Activated naive CD8-positive, alpha-beta T cell treated with anti-CD3 and anti-CD28 coated beads, Interleukin-2, amount 10 ng/mL, durations not matched to agents 7 days and 5 days (primary cell): ENCODE measurements at regions not wholly inside any gene's neighbourhood (a gene's known extent, or its start where the extent isn't known, plus 50 kb on each side); places are given as distances from the start of the nearest gene placed in this dataset.
"Not testable (repeated sequence)": the region's sequence is repeated elsewhere in the genome, so short reads cannot be mapped to it uniquely, and the experiment has no call there.

Experiments
- ATAC-seq: fragments of 150-1000 bp; cut with Tn5 transposase; one replicate; pipeline ENCODE4 v1.10.0; 2021; ENCODE audit warnings: low read depth, moderate library complexity
- POLR2A ChIA-PET: fragments of 350-600 bp; sonication (Branson Sonifier 250); formaldehyde crosslinking; loops from one replicate; lab custom pipeline; 2021; ENCODE audit warnings: antibody characterized with exemption; lab: Charles Lee
- DNase-seq: peaks from one replicate; pipeline ENCODE4 v3.0.0; 2021
- H3K27ac Mint-ChIP-seq: one replicate; pipeline ENCODE4 v1.8.0; 2022; ENCODE audit warnings: mild to moderate bottlenecking, mixed read lengths
- H3K27me3 Mint-ChIP-seq: one replicate; pipeline ENCODE4 v1.8.0; 2022; ENCODE audit warnings: mild to moderate bottlenecking, moderate library complexity, mixed read lengths
- H3K36me3 Mint-ChIP-seq: one replicate; pipeline ENCODE4 v1.8.0; 2021; ENCODE audit warnings: mild to moderate bottlenecking, mixed read lengths
- H3K4me1 Mint-ChIP-seq: one replicate; pipeline ENCODE4 v1.8.0; 2021; ENCODE audit warnings: mixed read lengths
- H3K4me3 Mint-ChIP-seq: one replicate; pipeline ENCODE4 v1.8.0; 2022; ENCODE audit warnings: mild to moderate bottlenecking, moderate library complexity, mixed read lengths
- H3K9me3 Mint-ChIP-seq: one replicate; pipeline ENCODE4 v1.8.0; 2021; ENCODE audit warnings: mixed read lengths

- ATAC-seq (no peak), DNase-seq (no peak)
- Mint-ChIP-seq H3K4me1 (no peaks in the 10 kb centered on the region), H3K9me3 (no peaks in the 10 kb centered on the region), H3K27me3 (no peaks in the 10 kb centered on the region), H3K4me3 (no peak overlapping the region), H3K27ac (no peak overlapping the region), H3K36me3 (no peaks in the 10 kb centered on the region)
- POLR2A ChIA-PET, result no interaction called here
Measured at GRCh38 chr6:112437058-112437457, 89.9 kb downstream of the RFPL4B start.

GRCh38 chr6:112439010-112439409, 91.9 kb downstream of the RFPL4B start:
- H3K4me3 Mint-ChIP-seq, result no peak overlapping the region
- no peaks in the 10 kb centered on the region for H3K4me1 Mint-ChIP-seq
- no peaks in the 10 kb centered on the region for H3K36me3 Mint-ChIP-seq
- H3K27ac Mint-ChIP-seq, result no peak overlapping the region
- ATAC-seq, result no peak
- H3K27me3 Mint-ChIP-seq, result no peaks in the 10 kb centered on the region
- no peak for DNase-seq
- H3K9me3 Mint-ChIP-seq, result no peaks in the 10 kb centered on the region
- POLR2A ChIA-PET, result no interaction called here

GRCh38 chr6:112439432-112439831, 92.3 kb downstream of the RFPL4B start:
- H3K27ac Mint-ChIP-seq, result no peak overlapping the region
- H3K27me3 Mint-ChIP-seq, result no peaks in the 10 kb centered on the region
- ATAC-seq, result no peak

GRCh38 chr6:112441607-112442006, 94.5 kb downstream of the RFPL4B start:
- no peaks in the 10 kb centered on the region for H3K4me1 Mint-ChIP-seq
- no peak for ATAC-seq
- H3K27ac Mint-ChIP-seq, result no peak overlapping the region
- no peaks in the 10 kb centered on the region for H3K27me3 Mint-ChIP-seq
- DNase-seq, result no peak
- POLR2A ChIA-PET, result no interaction called here
- no peak overlapping the region for H3K4me3 Mint-ChIP-seq
- no peaks in the 10 kb centered on the region for H3K9me3 Mint-ChIP-seq
- no peaks in the 10 kb centered on the region for H3K36me3 Mint-ChIP-seq

More at GRCh38 chr6:112439432-112439831, 92.3 kb downstream of the RFPL4B start:
- Mint-ChIP-seq H3K4me1 (no peaks in the 10 kb centered on the region), H3K4me3 (no peak overlapping the region), H3K9me3 (no peaks in the 10 kb centered on the region), H3K36me3 (no peaks in the 10 kb centered on the region)
- POLR2A ChIA-PET, result no interaction called here
- DNase-seq, result no peak

GRCh38 chr6:112443179-112444065, 96.3 kb downstream of the RFPL4B start:
- POLR2A ChIA-PET, result no interaction called here
- H3K4me3 Mint-ChIP-seq, result no peak overlapping the region
- DNase-seq (no peak), ATAC-seq (no peak)
- H3K27me3 Mint-ChIP-seq, result no peaks in the 10 kb centered on the region
- H3K27ac Mint-ChIP-seq, result no peak overlapping the region
- no peaks in the 10 kb centered on the region for H3K36me3 Mint-ChIP-seq
- no peaks in the 10 kb centered on the region for H3K4me1 Mint-ChIP-seq
- H3K9me3 Mint-ChIP-seq, result no peaks in the 10 kb centered on the region

- H3K36me3 Mint-ChIP-seq, H3K4me1 Mint-ChIP-seq, H3K27ac Mint-ChIP-seq, H3K9me3 Mint-ChIP-seq, H3K27me3 Mint-ChIP-seq, POLR2A ChIA-PET, H3K4me3 Mint-ChIP-seq, DNase-seq, ATAC-seq: not testable (repeated sequence)
Measured at GRCh38 chr6:112448786-112449185, 101.7 kb downstream of the RFPL4B start.

- H3K4me1 Mint-ChIP-seq, result no peaks in the 10 kb centered on the region
- no peaks in the 10 kb centered on the region for H3K27me3 Mint-ChIP-seq
- ATAC-seq (no peak), DNase-seq (no peak)
- no peak overlapping the region for H3K4me3 Mint-ChIP-seq
- H3K9me3 Mint-ChIP-seq, result no peaks in the 10 kb centered on the region
- no peaks in the 10 kb centered on the region for H3K36me3 Mint-ChIP-seq
- POLR2A ChIA-PET, result no interaction called here
- H3K27ac Mint-ChIP-seq, result no peak overlapping the region
Measured at GRCh38 chr6:112450663-112451062, 103.5 kb downstream of the RFPL4B start.

GRCh38 chr6:112457886-112458285, 110.8 kb downstream of the RFPL4B start:
- no peaks in the 10 kb centered on the region for H3K9me3 Mint-ChIP-seq
- H3K4me1 Mint-ChIP-seq, result no peaks in the 10 kb centered on the region
- no peaks in the 10 kb centered on the region for H3K27me3 Mint-ChIP-seq
- no peak overlapping the region for H3K27ac Mint-ChIP-seq
- POLR2A ChIA-PET, result no interaction called here
- H3K36me3 Mint-ChIP-seq, result no peaks in the 10 kb centered on the region
- ATAC-seq (no peak), DNase-seq (no peak)
- no peak overlapping the region for H3K4me3 Mint-ChIP-seq

- H3K27me3 Mint-ChIP-seq, result no peaks in the 10 kb centered on the region
- H3K27ac Mint-ChIP-seq, result no peak overlapping the region
- no peak for ATAC-seq
- POLR2A ChIA-PET, result no interaction called here
- DNase-seq, result no peak
- no peaks in the 10 kb centered on the region for H3K4me1 Mint-ChIP-seq
- no peaks in the 10 kb centered on the region for H3K9me3 Mint-ChIP-seq
- H3K36me3 Mint-ChIP-seq, result no peaks in the 10 kb centered on the region
- H3K4me3 Mint-ChIP-seq, result no peak overlapping the region
Measured at GRCh38 chr6:112459758-112460304, 112.7 kb downstream of the RFPL4B start.

- POLR2A ChIA-PET, result no interaction called here
- DNase-seq (no peak), ATAC-seq (no peak)
- H3K9me3 Mint-ChIP-seq, result no peaks in the 10 kb centered on the region
- H3K27me3 Mint-ChIP-seq, result no peaks in the 10 kb centered on the region
- H3K4me1 Mint-ChIP-seq, result no peaks in the 10 kb centered on the region
- no peak overlapping the region for H3K27ac Mint-ChIP-seq
- H3K36me3 Mint-ChIP-seq, result no peaks in the 10 kb centered on the region
- H3K4me3 Mint-ChIP-seq, result no peak overlapping the region
Measured at GRCh38 chr6:112464901-112465665, 118.0 kb downstream of the RFPL4B start.

- H3K36me3 Mint-ChIP-seq, result no peaks in the 10 kb centered on the region
- H3K4me3 Mint-ChIP-seq, result no peak overlapping the region
- no peaks in the 10 kb centered on the region for H3K4me1 Mint-ChIP-seq
- H3K27me3 Mint-ChIP-seq, result no peaks in the 10 kb centered on the region
- H3K9me3 Mint-ChIP-seq, result no peaks in the 10 kb centered on the region
- H3K27ac Mint-ChIP-seq, result no peak overlapping the region
- ATAC-seq, result no peak
- POLR2A ChIA-PET, result no interaction called here
- no peak for DNase-seq
Measured at GRCh38 chr6:112466373-112467151, 119.4 kb downstream of the RFPL4B start.

GRCh38 chr6:112468359-112468758, 121.2 kb downstream of the RFPL4B start:
- no peaks in the 10 kb centered on the region for H3K27me3 Mint-ChIP-seq
- ATAC-seq (no peak), DNase-seq (no peak)
- no peaks in the 10 kb centered on the region for H3K4me1 Mint-ChIP-seq
- POLR2A ChIA-PET, result no interaction called here
- no peak overlapping the region for H3K27ac Mint-ChIP-seq
- no peaks in the 10 kb centered on the region for H3K36me3 Mint-ChIP-seq
- H3K9me3 Mint-ChIP-seq, result no peaks in the 10 kb centered on the region
- no peak overlapping the region for H3K4me3 Mint-ChIP-seq

GRCh38 chr6:112469306-112469705, 122.2 kb downstream of the RFPL4B start:
- Mint-ChIP-seq H3K4me3 (no peak overlapping the region), H3K36me3 (no peaks in the 10 kb centered on the region), H3K4me1 (no peaks in the 10 kb centered on the region), H3K27ac (no peak overlapping the region), H3K27me3 (no peaks in the 10 kb centered on the region), H3K9me3 (no peaks in the 10 kb centered on the region)
- ATAC-seq (no peak), DNase-seq (no peak)
- POLR2A ChIA-PET, result no interaction called here
